Liver (tissue), 8 donors: ENCODE measurements at regions not wholly inside any gene's neighbourhood (a gene's known extent, or its start where the extent isn't known, plus 50 kb on each side); places are given as distances from the start of the nearest gene placed in this dataset.

ENCODE experiments used
- DNase-seq: peaks from one replicate; pipeline ENCODE4 v3.0.0-alpha.2; 2017; ENCODE audit warnings: low spot score
- H3K27ac ChIP-seq, 2 donors: one replicate each; pipeline ENCODE4 v1.7.0; 2013; ENCODE audit warnings: inconsistent platforms in 2 of 2, low read length in 2 of 2, control low read depth in 1 of 2, low read depth in 1 of 2, mild to moderate bottlenecking in 1 of 2
- H3K27me3 ChIP-seq, 4 donors: one replicate each; pipeline versions ENCODE4 v1.6.1 to v1.7.0; 2013; ENCODE audit warnings: low read length in 3 of 4, inconsistent platforms in 1 of 4, mild to moderate bottlenecking in 1 of 4, moderate library complexity in 1 of 4; ENCODE audit not compliant: control insufficient read depth in 4 of 4, insufficient read depth in 4 of 4
- H3K36me3 ChIP-seq, 4 donors: one replicate each; pipeline versions ENCODE4 v1.6.1 to v1.7.0; 2013; ENCODE audit warnings: low read length in 3 of 4, mild to moderate bottlenecking in 3 of 4, low read depth in 1 of 4, moderate library complexity in 1 of 4; ENCODE audit not compliant: control insufficient read depth in 4 of 4, insufficient read depth in 3 of 4
- H3K4me1 ChIP-seq, 4 donors: one replicate each; pipeline versions ENCODE4 v1.6.1 to v1.7.0; 2013; ENCODE audit warnings: low read length in 3 of 4, mild to moderate bottlenecking in 3 of 4, moderate library complexity in 1 of 4; ENCODE audit not compliant: control insufficient read depth in 4 of 4, insufficient read depth in 4 of 4
- H3K4me3 ChIP-seq, 3 donors: one replicate each; pipeline versions ENCODE4 v1.6.1 to v1.7.0; 2013; ENCODE audit warnings: low read length in 3 of 3, control low read depth in 1 of 3, low read depth in 1 of 3, mild to moderate bottlenecking in 1 of 3
- H3K9ac ChIP-seq, 2 donors: one replicate each; pipeline ENCODE4 v1.7.0; 2013; ENCODE audit warnings: low read length in 2 of 2, mild to moderate bottlenecking in 2 of 2, moderate library complexity in 2 of 2, control low read depth in 1 of 2, low read depth in 1 of 2
- H3K9me3 ChIP-seq, 4 donors: one replicate each; pipeline versions ENCODE4 v1.6.1 to v1.7.0; 2013; ENCODE audit warnings: low read length in 3 of 4; ENCODE audit not compliant: control insufficient read depth in 4 of 4
- ATF3 ChIP-seq: IDR thresholded peaks from 2 replicates; pipeline ENCODE4 v1.6.1; 2016; ENCODE audit warnings: antibody characterized with exemption
- CTCF ChIP-seq: fragments of 150-350 bp; IDR thresholded peaks from 2 replicates; pipeline ENCODE4 v1.5.1; 2017; ENCODE audit warnings: improper control_type of control experiment, low read depth, low read length; ENCODE audit not compliant: missing input control
- EGR1 ChIP-seq, 2 donors: IDR thresholded peaks; 2 replicates each; pipeline ENCODE4 v1.6.1; 2016 to 2018; ENCODE audit warnings: antibody characterized with exemption in 2 of 2, low read depth in 2 of 2
- FOXA1 ChIP-seq: IDR thresholded peaks from 2 replicates; pipeline ENCODE4 v1.6.1; 2016; ENCODE audit warnings: antibody characterized with exemption
- FOXA2 ChIP-seq: IDR thresholded peaks from 2 replicates; pipeline ENCODE4 v1.6.1; 2016; ENCODE audit warnings: antibody characterized with exemption
- GABPA ChIP-seq, 2 donors: IDR thresholded peaks in 1 of 2; conservative IDR thresholded peaks in 1 of 2; 2 replicates each; pipeline ENCODE4 v1.6.1; 2016; ENCODE audit warnings: antibody characterized with exemption in 2 of 2, mild to moderate bottlenecking in 1 of 2, moderate library complexity in 1 of 2
- HNF4A ChIP-seq, 2 donors: conservative IDR thresholded peaks; 2 replicates each; pipeline ENCODE4 v1.6.1; 2016; ENCODE audit warnings: antibody characterized with exemption in 2 of 2, mild to moderate bottlenecking in 2 of 2
- HNF4G ChIP-seq: IDR thresholded peaks from 2 replicates; pipeline ENCODE4 v1.6.1; 2016; ENCODE audit warnings: antibody characterized with exemption
- JUND ChIP-seq, 2 donors: IDR thresholded peaks; 2 replicates each; pipeline ENCODE4 v1.6.1; 2016; ENCODE audit warnings: antibody characterized with exemption in 2 of 2
- MAX ChIP-seq: IDR thresholded peaks from 2 replicates; pipeline ENCODE4 v1.6.1; 2016; ENCODE audit warnings: antibody characterized with exemption
- NR2F2 ChIP-seq: IDR thresholded peaks from 2 replicates; pipeline ENCODE4 v1.6.1; 2016; ENCODE audit warnings: antibody characterized with exemption
- RAD21 ChIP-seq, 2 donors: IDR thresholded peaks; 2 replicates each; pipeline ENCODE4 v1.6.1; 2016; ENCODE audit warnings: antibody characterized with exemption in 2 of 2, mild to moderate bottlenecking in 2 of 2
- REST ChIP-seq: IDR thresholded peaks from 2 replicates; pipeline ENCODE4 v1.6.1; 2016; ENCODE audit warnings: antibody characterized with exemption, mild to moderate bottlenecking
- RXRA ChIP-seq, 2 donors: IDR thresholded peaks; 2 replicates each; pipeline ENCODE4 v1.6.1; 2017 to 2018; ENCODE audit warnings: antibody characterized with exemption in 2 of 2, mild to moderate bottlenecking in 1 of 2
- SP1 ChIP-seq: IDR thresholded peaks from 2 replicates; pipeline ENCODE4 v1.6.1; 2018; ENCODE audit warnings: antibody characterized with exemption, mild to moderate bottlenecking
- TAF1 ChIP-seq: conservative IDR thresholded peaks from 2 replicates; pipeline ENCODE4 v1.6.1; 2016; ENCODE audit warnings: antibody characterized with exemption, mild to moderate bottlenecking
- YY1 ChIP-seq: IDR thresholded peaks from 2 replicates; pipeline ENCODE4 v1.6.1; 2016; ENCODE audit warnings: antibody characterized with exemption, mild to moderate bottlenecking
- ZBTB33 ChIP-seq: IDR thresholded peaks from 2 replicates; pipeline ENCODE4 v1.6.1; 2016; ENCODE audit warnings: antibody characterized with exemption
- WGBS: extraction: QIAGEN DNeasy Blood & Tissue Kit; methylation state at CpG from one replicate; pipeline ENCODE4 v1.1.7; 2013; 5-methylcytosine and 5-hydroxymethylcytosine counted together
- donor health status: healthy.
- donor health status: healthy.
- donor health status: healthy.
- donor health status: healthy.
- donor health status: healthy.

- H3K36me3 ChIP-seq = no peaks in the 10 kb centered on the region
- no peaks in the 10 kb centered on the region for H3K4me1 ChIP-seq
- DNase-seq = no peak
- no peaks in the 10 kb centered on the region for H3K27me3 ChIP-seq
- H3K27ac ChIP-seq = no peak overlapping the region
- WGBS = 86% methylated on average over 5 of the region's 5 CpGs
- no peak overlapping the region for H3K9ac ChIP-seq
- H3K9me3 ChIP-seq = no peaks in the 10 kb centered on the region
- H3K4me3 ChIP-seq = no peak overlapping the region
- no peak for TF ChIP-seq NR2F2
Measured at GRCh38 chr13:73262862-73263627, 204.2 kb downstream of the KLF5 start.

GRCh38 chr13:73261739-73262216 lies 203.0 kb downstream of the KLF5 start:
- no peak for TF ChIP-seq HNF4G
- no peak for TF ChIP-seq JUND (IDR thresholded peaks at IDR 0.05)
- no peak for TF ChIP-seq NR2F2
- no peak for TF ChIP-seq GABPA (IDR thresholded peaks at IDR 0.05 in 1 of 2, conservative IDR thresholded peaks at IDR 0.05 in 1 of 2)
- no peak for TF ChIP-seq CTCF
- no peak for TF ChIP-seq RXRA (IDR thresholded peaks at IDR 0.05)
- no peak for TF ChIP-seq EGR1 (IDR thresholded peaks at IDR 0.05; ENCODE audit: low read depth in 2 of 2)
- no peak for TF ChIP-seq RAD21 (IDR thresholded peaks at IDR 0.05)
- TF ChIP-seq TAF1 = no peak
- no peak for TF ChIP-seq SP1
- no peak for TF ChIP-seq YY1
- no peak for TF ChIP-seq FOXA2
- TF ChIP-seq REST = no peak
- TF ChIP-seq ATF3 = no peak
- no peak for TF ChIP-seq ZBTB33
- TF ChIP-seq MAX = no peak
- no peak for TF ChIP-seq FOXA1
- no peak for TF ChIP-seq HNF4A (conservative IDR thresholded peaks at IDR 0.05)
- 32% methylated on average over 4 of the region's 4 CpGs for WGBS

More at GRCh38 chr13:73261739-73262216, 203.0 kb downstream of the KLF5 start:
- Histone ChIP-seq H3K4me1 (no peaks in the 10 kb centered on the region), H3K27me3 (no peaks in the 10 kb centered on the region), H3K36me3 (no peaks in the 10 kb centered on the region), H3K27ac (no peak overlapping the region), H3K4me3 (no peak overlapping the region), H3K9ac (no peak overlapping the region), H3K9me3 (no peaks in the 10 kb centered on the region)
- no peak for DNase-seq
